ENCODE measurements at regions not wholly inside any gene's neighbourhood (a gene's known extent, or its start where the extent isn't known, plus 50 kb on each side); places are given as distances from the start of the nearest gene placed in this dataset.
A peak's percentile ranks its signal among the peaks of the same experiment; 100 is the strongest.

DNA sequence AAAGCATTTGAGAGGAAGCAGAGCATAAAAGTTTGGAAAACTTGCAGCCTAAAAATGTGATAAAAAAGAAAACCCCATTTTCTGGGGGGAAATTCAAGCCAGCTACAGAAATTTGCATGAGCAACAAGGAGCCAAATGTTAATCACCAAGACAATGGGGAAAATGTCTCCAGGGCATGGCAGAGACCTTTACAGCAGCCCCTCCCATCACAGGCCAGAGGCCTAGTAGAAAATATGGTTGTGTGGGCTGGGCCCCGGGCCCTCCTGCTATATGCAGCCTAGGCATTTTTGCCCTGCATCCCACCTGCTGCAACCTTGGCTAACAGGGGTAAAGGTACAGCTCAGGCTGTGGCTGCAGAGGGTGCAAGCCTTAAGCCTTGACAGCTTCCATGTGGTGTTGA, 299.6 kb upstream of the NCAM2 start:
- no peaks in the 10 kb centered on the region for H3K36me3 ChIP-seq (replicated peaks)
- no peak overlapping the region for H3K27ac ChIP-seq
- no peaks in the 10 kb centered on the region for H3K27me3 ChIP-seq (replicated peaks)
- no peak for TF ChIP-seq CTCF (IDR thresholded peaks at IDR 0.05; ENCODE audit: low read depth, low read length, missing control alignments)
- no peak for DNase-seq
- in situ Hi-C loops (cut with HindIII; ENCODE audit: low pct_ligation_motif_present, low sequenced_read_pairs), result no loop called here
- H3K4me3 ChIP-seq (ENCODE audit: low read depth, low read length), result no peak overlapping the region

DNA sequence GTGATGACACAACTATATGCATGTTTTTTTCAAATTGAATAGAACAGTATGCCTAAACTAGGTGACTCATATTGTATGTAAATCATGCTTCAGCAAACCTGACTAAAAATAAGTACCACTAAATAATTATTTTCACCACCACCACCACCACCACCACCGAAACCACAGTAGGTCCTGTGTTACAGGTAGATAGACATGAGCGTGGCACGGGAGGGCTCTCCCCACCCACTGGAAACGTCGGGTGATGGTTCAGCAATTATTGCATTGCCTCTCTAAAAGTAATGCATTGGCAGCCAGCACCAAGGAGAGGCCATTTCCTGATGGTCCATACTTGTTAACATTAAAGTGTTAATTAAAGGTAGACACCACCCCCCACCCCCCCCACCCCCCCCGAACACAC, 297.0 kb upstream of the NCAM2 start:
- H3K27me3 ChIP-seq (replicated peaks), result no peaks in the 10 kb centered on the region
- DNase-seq, result no peak
- no peak overlapping the region for H3K27ac ChIP-seq
- no peak for TF ChIP-seq CTCF (IDR thresholded peaks at IDR 0.05; ENCODE audit: low read depth, low read length, missing control alignments)
- no peaks in the 10 kb centered on the region for H3K36me3 ChIP-seq (replicated peaks)
- in situ Hi-C loops (cut with HindIII; ENCODE audit: low pct_ligation_motif_present, low sequenced_read_pairs), result no loop called here
- no peak overlapping the region for H3K4me3 ChIP-seq (ENCODE audit: low read depth, low read length)

DNA sequence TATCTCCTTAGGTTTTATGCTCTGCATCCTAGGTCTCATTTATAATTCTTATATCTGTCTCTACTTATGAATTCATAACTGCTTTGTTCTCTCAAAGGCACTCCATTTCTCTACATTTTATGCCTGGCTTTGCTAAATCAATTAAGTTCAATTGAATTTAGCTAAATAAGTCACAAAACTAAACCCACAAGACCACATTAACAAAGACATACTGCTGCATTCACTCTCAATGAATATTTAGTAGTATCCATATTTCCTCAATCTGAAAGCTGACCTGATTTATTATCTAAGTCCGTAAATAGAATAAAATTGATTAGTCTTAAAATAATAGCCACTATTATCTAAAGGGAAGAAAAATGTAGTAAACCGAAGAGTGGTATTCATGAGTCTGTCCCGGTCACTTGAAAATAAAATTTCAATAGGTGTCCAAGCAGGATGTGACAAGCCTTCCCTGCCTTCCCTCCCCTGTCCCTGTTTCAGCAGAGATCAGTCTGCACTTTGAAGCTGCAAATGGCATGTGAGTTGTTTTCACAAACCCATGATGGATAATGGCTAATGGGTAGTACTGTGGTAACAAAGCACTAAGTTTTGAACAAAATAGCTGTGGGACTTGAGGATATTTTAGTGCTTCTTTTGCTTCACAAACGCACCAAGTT, 295.0 kb upstream of the NCAM2 start:
- no peak overlapping the region for H3K27ac ChIP-seq
- H3K27me3 ChIP-seq (replicated peaks), result no peaks in the 10 kb centered on the region
- H3K36me3 ChIP-seq (replicated peaks), result no peaks in the 10 kb centered on the region
- in situ Hi-C loops (cut with HindIII; ENCODE audit: low pct_ligation_motif_present, low sequenced_read_pairs), result no loop called here
- DNase-seq, result no peak
- H3K4me3 ChIP-seq (ENCODE audit: low read depth, low read length), result no peak overlapping the region
- no peak for TF ChIP-seq CTCF (IDR thresholded peaks at IDR 0.05; ENCODE audit: low read depth, low read length, missing control alignments)

DNA sequence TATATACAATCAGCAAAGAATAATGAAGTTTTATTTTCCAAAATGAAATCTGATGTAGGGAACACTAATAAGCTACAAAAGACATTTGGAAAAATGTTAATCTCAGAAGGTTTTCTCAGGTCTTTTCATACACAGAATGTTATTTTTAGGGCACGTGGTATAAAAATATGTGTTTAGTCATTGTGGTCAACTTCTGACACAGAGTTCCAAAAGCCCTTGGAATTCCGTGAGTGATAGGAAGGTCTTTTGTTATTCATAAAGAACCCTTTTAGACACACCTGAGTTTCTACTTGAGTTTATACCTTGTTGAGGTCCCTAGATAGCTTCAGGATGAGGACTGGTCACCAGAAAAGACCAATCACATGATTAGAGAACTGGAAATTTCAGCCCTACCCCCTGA, 277.6 kb upstream of the NCAM2 start:
- no peak for DNase-seq
- H3K36me3 ChIP-seq (replicated peaks), result no peaks in the 10 kb centered on the region
- TF ChIP-seq CTCF (IDR thresholded peaks at IDR 0.05; ENCODE audit: low read depth, low read length, missing control alignments), result no peak

DNA sequence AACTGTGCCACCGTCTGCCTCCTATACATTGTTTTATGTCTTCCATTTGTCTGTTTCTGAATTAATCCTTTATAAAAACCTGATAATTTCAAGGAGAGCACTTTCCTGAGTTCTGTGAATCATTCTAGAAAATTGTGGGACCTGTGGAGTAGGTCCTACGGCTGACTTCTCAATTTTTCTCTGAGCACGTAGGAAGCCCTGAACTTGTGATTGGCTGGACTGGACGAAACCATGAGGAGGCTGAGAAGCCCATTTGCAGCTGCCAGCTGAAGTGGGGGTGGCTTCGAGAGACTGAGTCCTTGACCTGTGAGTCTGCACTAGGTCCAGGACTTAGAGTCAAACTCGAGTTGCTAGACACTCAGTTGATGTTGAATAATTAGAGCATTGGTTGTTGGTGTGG, 277.1 kb upstream of the NCAM2 start:
- in situ Hi-C loops (cut with HindIII; ENCODE audit: low pct_ligation_motif_present, low sequenced_read_pairs), result no loop called here
- Histone ChIP-seq H3K36me3 (replicated peaks) (no peaks in the 10 kb centered on the region), H3K4me3 (ENCODE audit: low read depth, low read length) (no peak overlapping the region), H3K27ac (peak overlapping the region; percentile 49), H3K27me3 (replicated peaks) (no peaks in the 10 kb centered on the region)
- DNase-seq, result peak; percentile 13
- TF ChIP-seq CTCF (IDR thresholded peaks at IDR 0.05; ENCODE audit: low read depth, low read length, missing control alignments), result no peak

More for the DNA sequence above, 277.6 kb upstream of the NCAM2 start:
- Histone ChIP-seq H3K4me3 (ENCODE audit: low read depth, low read length) (no peak overlapping the region), H3K27ac (peak overlapping the region; percentile 49), H3K27me3 (replicated peaks) (no peaks in the 10 kb centered on the region)
- in situ Hi-C loops (cut with HindIII; ENCODE audit: low pct_ligation_motif_present, low sequenced_read_pairs), result no loop called here

- in situ Hi-C loops (cut with HindIII; ENCODE audit: low pct_ligation_motif_present, low sequenced_read_pairs), result no loop called here
- no peaks in the 10 kb centered on the region for H3K36me3 ChIP-seq (replicated peaks)
- TF ChIP-seq CTCF (IDR thresholded peaks at IDR 0.05; ENCODE audit: low read depth, low read length, missing control alignments), result no peak
- no peaks in the 10 kb centered on the region for H3K27me3 ChIP-seq (replicated peaks)
- no peak for DNase-seq
- H3K27ac ChIP-seq, result no peak overlapping the region
- no peak overlapping the region for H3K4me3 ChIP-seq (ENCODE audit: low read depth, low read length)
These were observed 269.5 kb upstream of the NCAM2 start for GRCh38 chr21:20728691-20729090.
